ENCODE measurements at regions not wholly inside any gene's neighbourhood (a gene's known extent, or its start where the extent isn't known, plus 50 kb on each side); places are given as distances from the start of the nearest gene placed in this dataset.

GRCh38 chr12:112577473-112578329 is 159.0 kb downstream of the PTPN11 start:
- TF ChIP-seq CTCF (conservative IDR thresholded peaks at IDR 0.05; ENCODE audit: low read depth, low read length) (no peak), EZH2 (IDR thresholded peaks at IDR 0.05; ENCODE audit: low read length, unreplicated experiment) (no peak)

All from PC-3 (cell line).